Neural crest cell (in vitro differentiated cells): ENCODE measurements at regions not wholly inside any gene's neighbourhood (a gene's known extent, or its start where the extent isn't known, plus 50 kb on each side); places are given as distances from the start of the nearest gene placed in this dataset.

ENCODE experiments used
- DNase-seq: peaks from one replicate; pipeline ENCODE4 v3.0.0; 2021; ENCODE audit warnings: low read depth, mixed read lengths, low spot score
- H3K27ac Mint-ChIP-seq: one replicate; pipeline ENCODE4 v1.8.0; 2021; ENCODE audit warnings: mild to moderate bottlenecking, mixed read lengths; ENCODE audit not compliant: unreplicated experiment
- H3K27me3 Mint-ChIP-seq: 2 replicates; pipeline ENCODE4 v1.8.0; 2021; ENCODE audit warnings: low read depth, mild to moderate bottlenecking, mixed read lengths
- H3K36me3 Mint-ChIP-seq: 2 replicates; pipeline ENCODE4 v1.8.0; 2021; ENCODE audit warnings: low read depth, mild to moderate bottlenecking, mixed read lengths
- H3K4me1 Mint-ChIP-seq: 2 replicates; pipeline ENCODE4 v1.8.0; 2021; ENCODE audit warnings: mixed read lengths
- H3K4me3 Mint-ChIP-seq: one replicate; pipeline ENCODE4 v1.8.0; 2021; ENCODE audit warnings: mild to moderate bottlenecking, mixed read lengths
- H3K9me3 Mint-ChIP-seq: 2 replicates; pipeline ENCODE4 v1.8.0; 2021; ENCODE audit warnings: mixed read lengths
- CTCF ChIP-seq: fragments of 200-600 bp; sonication (generic); conservative IDR thresholded peaks from 2 replicates; pipeline ENCODE4 v1.5.0; 2021; ENCODE audit warnings: antibody characterized with exemption, mild to moderate bottlenecking

- Mint-ChIP-seq H3K27me3 (no peaks in the 10 kb centered on the region), H3K36me3 (no peaks in the 10 kb centered on the region), H3K9me3 (no peaks in the 10 kb centered on the region), H3K4me1 (peaks cover 4% of the 10 kb centered on the region), H3K27ac (no peak overlapping the region), H3K4me3 (no peak overlapping the region)
- DNase-seq, result no peak
- TF ChIP-seq CTCF, result no peak
Observed at GRCh38 chr5:12019306-12019705, 115.1 kb upstream of the CTNND2 start.

DNA sequence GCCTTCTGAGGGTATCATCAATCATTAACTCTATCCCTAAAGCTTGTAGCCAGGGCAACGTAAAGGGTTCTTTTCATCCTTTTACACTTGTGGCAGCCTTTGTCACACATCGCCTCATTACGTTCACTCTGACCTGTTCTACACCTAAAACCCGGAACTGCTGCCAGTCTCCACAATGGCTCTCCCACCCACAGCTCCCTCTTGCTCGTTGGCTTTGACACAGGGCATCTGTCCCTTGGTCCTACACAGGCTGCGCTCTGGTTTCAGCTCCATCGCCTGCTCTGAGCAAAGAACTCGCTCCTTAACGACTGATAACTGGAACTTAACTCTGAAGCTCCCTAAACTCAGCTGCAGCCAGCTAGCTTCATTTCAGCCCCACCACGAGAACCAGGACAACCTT lies 112.8 kb upstream of the CTNND2 start:
- Mint-ChIP-seq H3K27me3 (no peaks in the 10 kb centered on the region), H3K4me3 (no peak overlapping the region), H3K9me3 (no peaks in the 10 kb centered on the region), H3K4me1 (peaks cover 4% of the 10 kb centered on the region), H3K36me3 (no peaks in the 10 kb centered on the region), H3K27ac (no peak overlapping the region)
- no peak for DNase-seq
- TF ChIP-seq CTCF, result no peak

GRCh38 chr5:12016159-12016746 lies 112.0 kb upstream of the CTNND2 start:
- Mint-ChIP-seq H3K4me1 (peaks cover 4% of the 10 kb centered on the region), H3K9me3 (no peaks in the 10 kb centered on the region), H3K27me3 (no peaks in the 10 kb centered on the region), H3K27ac (no peak overlapping the region), H3K4me3 (no peak overlapping the region), H3K36me3 (no peaks in the 10 kb centered on the region)
- DNase-seq, result no peak
- TF ChIP-seq CTCF, result no peak

DNA sequence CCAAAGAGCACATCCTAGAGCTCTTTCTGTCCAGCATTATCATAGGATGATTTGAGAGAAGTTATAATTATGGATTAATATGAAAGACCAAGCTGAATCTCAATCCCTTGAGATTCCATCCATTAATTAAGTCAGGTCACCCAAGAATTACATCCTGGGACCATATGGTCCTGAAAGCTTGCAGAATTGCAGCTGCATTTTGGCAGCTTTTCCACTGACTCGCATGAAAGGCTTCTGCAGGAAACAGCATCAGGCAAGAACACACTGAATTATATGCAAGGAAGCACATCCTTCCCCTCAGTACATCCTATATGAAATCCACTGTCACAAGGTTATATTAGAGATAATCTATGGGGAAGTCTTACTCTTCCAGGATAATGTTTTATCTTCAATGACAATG lies 109.1 kb upstream of the CTNND2 start:
- TF ChIP-seq CTCF, result no peak
- DNase-seq, result no peak
- Mint-ChIP-seq H3K4me3 (no peak overlapping the region), H3K27me3 (no peaks in the 10 kb centered on the region), H3K36me3 (peaks cover 4% of the 10 kb centered on the region), H3K9me3 (peaks cover 6% of the 10 kb centered on the region), H3K4me1 (peaks cover 4% of the 10 kb centered on the region), H3K27ac (no peak overlapping the region)

DNA sequence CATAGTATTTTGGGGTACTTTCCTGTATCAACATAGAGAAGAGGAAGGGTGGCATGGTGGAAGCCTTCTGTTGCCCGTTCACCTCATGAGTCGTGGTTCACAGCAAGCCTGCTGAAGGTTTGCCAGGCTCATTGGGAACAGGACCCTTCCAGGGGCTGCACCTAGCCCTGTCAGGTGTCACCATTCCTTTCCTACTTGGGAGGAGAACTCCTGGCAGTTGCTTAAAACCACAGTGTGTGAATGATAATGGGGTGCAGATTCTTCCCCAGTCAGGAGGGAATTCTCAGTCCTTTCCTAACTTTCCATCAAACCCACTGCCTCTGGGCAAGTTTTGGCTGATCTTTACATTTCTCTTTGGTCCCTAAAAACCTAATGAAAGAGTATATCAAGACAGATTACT lies 99.4 kb upstream of the CTNND2 start:
- Mint-ChIP-seq H3K9me3 (peaks cover 8% of the 10 kb centered on the region), H3K4me3 (no peak overlapping the region), H3K27me3 (no peaks in the 10 kb centered on the region), H3K36me3 (no peaks in the 10 kb centered on the region), H3K27ac (no peak overlapping the region), H3K4me1 (no peaks in the 10 kb centered on the region)
- no peak for TF ChIP-seq CTCF
- DNase-seq, result no peak

DNA sequence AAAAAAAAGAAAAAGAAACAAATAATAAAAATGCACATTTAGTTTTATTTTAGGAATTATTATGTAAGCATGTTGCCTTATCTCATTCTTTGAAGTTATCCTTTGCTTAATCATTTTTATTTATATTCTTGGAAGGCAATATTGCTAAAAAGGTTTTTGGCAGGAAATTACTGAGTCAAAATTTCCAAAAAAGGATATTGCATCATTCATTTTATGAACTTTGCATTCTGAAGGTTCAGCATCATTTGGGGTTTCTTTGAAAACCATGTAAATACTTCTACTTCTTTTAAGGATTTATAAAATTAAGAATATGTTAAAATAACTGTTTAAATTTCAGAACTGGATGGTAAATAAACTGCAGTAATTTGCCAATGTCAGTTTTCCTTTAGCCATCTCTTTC lies 94.2 kb upstream of the CTNND2 start:
- TF ChIP-seq CTCF, result no peak
- no peak overlapping the region for H3K4me3 Mint-ChIP-seq
- H3K27me3 Mint-ChIP-seq, result no peaks in the 10 kb centered on the region
- peaks cover 2% of the 10 kb centered on the region for H3K9me3 Mint-ChIP-seq
- no peak for DNase-seq
- H3K36me3 Mint-ChIP-seq, result no peaks in the 10 kb centered on the region
- H3K27ac Mint-ChIP-seq, result no peak overlapping the region
- no peaks in the 10 kb centered on the region for H3K4me1 Mint-ChIP-seq
